HG03457 (cell line): ENCODE measurements at regions not wholly inside any gene's neighbourhood (a gene's known extent, or its start where the extent isn't known, plus 50 kb on each side); places are given as distances from the start of the nearest gene placed in this dataset.

Experiments used
- ATAC-seq: cut with Tn5 transposase; IDR thresholded peaks from one replicate; pipeline ENCODE4 v1.9.1; 2021; ENCODE audit warnings: moderate number of reproducible peaks; ENCODE audit not compliant: unreplicated experiment

DNA sequence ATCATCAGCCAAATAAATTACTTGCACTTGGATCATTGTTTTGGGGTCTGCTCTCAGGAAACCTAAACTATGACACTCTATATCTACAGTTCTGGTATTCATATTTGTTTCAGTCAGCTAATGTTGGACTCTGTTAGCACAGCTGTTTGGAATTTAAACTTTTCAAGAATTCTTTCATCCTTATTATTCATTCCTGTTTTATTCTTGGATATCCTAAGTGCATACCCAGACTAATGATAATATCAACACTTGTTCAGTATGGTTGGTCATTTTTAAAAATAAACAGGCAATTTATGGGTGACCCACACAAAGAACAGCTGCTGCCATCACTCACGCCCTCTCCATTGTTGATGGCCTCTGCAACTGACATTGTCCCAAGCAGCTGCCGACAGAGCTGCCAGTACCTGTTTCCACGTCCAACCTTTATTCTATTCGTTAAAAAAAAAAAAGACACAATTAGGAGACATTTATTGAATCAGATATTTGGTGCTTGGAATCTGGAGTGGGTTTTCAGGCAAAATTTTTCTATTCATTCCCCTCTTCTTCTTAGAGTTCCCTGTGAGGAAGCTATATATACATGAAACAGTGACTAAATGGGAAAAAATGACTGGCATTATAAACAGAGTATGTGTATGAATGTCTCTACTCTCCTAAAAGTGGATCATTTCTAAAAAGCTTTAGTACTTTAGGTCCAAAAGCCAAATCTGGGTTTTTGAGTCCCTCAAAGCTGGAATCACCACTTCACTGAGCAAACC lies 252.1 kb upstream of the NAV3 start:
- ATAC-seq: no peak

DNA sequence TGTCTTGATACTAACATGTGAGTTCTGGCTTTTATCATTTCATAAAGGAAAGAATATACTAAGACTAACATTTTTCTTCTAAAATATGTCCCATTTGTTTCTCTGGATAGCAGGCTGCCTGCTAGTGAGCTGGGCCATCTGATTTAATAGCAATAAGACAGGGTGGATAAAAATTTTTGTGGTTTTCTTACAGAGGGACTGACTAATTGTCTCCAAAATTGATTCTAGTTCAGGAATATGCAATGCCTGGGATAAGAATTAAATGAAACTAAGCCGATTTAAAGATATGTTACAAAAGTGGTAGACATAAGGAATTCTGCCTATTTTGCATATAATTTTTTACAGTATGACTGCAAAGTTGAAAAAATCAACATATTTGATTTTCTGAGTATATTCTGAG lies 252.9 kb upstream of the NAV3 start:
- ATAC-seq: no peak

DNA sequence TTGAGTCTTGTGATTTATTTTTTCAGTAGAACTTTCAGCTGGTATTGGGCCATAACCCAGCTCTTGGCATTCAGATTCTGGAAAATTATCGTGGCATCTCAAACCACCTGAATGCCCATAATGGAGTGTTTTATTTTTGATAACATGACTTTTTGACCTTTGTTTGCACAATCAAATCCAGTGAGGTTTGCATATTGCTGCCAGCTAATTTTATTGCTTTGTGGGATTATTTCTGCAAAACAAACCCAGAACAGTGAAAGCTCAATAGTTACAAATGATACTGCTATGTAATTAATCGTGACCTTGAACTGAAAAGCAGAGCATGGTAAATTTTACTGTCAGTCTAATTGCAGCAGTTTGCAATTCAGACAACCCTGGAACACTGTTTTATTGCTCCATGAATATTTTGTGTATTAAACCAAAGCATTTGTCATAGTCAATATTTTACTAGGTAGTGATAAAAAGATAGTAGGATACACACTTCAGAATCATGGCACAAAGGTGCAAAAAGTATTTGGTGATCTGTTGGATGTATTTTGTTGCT lies 255.2 kb upstream of the NAV3 start:
- no peak for ATAC-seq

DNA sequence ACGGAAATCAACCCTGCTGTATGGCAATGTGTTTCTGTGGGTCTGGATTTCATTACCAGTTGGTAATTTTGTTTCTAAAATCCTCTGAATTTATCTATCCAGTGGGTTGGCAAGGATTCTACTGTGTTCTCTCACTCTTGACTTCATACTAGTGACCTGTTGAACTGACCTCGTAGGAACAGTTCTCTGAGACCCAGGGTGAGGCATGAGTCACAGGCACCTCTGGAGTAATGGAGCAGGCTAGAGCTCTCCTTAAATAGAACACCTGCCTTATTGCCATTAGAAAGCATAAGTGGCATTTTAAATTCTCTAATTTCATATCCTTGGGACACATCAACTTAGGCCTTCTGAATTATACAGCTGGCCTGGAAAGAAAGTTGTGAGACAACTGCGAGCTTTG lies 258.3 kb upstream of the NAV3 start:
- no peak for ATAC-seq

DNA sequence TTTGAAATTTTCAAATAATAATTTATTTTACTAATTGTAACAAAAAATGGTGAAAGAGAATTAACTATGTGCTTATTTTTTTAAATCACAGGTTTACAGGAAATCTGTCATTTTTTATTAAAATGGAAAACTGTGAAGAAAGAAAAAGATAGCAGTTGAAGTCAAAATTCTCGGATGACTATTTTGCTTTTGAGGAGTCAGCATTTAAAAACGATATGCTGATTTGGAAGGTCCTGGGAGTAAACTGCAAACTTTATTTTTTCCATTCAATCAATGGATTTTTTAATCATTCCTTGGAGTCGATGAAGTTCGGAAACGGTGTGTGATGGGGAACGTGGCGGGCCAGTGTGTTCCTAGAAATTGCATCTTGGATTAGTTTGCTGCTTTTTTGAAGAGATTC lies 258.9 kb upstream of the NAV3 start:
- no peak for ATAC-seq

DNA sequence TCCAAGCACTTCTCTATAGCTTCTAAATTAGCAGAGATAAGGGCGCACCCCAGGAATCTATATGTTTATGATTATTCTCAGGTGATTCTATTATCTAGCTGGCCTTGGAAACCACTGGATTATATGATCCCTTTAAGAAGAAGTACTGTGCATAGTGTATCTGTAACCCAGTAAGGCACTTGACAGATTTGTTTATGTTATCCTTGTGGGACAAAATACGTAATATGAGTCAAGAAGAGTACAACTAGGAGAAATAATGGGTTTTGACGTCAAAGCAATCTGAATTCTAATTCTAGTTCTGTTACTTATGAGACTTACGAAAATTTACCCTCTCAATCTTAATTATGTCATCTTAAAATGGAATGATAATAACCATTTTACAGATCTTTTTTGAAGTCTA lies 259.6 kb upstream of the NAV3 start:
- no peak for ATAC-seq

DNA sequence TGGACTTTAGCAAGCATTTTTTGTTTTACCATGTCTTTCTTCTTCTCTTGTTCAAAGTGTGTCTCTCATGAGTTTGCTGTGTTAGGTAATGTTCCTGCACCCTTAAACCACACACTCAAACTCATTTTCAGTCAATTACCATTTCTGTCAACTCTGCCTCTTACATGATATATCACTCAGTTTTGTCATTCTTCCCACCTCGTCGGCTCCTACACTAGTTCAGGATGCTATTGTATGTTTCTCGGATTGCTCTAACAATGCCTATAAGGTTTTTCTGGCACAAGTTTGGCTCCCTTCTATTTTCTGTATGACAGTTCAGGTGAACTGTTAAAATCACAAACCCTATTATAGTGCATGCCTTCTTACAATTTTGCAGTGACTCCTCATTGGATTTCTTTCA lies 260.8 kb upstream of the NAV3 start:
- ATAC-seq: no peak

DNA sequence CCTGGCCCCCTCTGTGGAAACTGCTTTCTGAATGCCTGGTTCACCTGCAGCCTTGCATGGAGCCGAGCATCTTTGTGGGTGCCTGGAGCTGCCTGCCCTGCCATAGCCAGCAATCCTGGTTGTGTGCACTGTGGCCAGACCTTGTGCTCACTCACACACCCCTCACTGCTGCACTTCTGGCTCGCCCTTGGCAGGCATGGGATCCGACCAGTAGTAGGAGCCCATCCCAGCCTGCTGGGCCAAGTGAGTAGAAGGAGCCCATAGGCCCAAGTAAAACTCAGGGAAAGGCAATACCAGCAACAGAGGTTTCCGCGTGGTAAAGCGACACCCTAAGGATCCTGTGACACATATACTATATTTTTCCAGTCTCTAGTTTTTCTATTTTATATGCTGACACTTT lies 270.0 kb upstream of the NAV3 start:
- no peak for ATAC-seq

DNA sequence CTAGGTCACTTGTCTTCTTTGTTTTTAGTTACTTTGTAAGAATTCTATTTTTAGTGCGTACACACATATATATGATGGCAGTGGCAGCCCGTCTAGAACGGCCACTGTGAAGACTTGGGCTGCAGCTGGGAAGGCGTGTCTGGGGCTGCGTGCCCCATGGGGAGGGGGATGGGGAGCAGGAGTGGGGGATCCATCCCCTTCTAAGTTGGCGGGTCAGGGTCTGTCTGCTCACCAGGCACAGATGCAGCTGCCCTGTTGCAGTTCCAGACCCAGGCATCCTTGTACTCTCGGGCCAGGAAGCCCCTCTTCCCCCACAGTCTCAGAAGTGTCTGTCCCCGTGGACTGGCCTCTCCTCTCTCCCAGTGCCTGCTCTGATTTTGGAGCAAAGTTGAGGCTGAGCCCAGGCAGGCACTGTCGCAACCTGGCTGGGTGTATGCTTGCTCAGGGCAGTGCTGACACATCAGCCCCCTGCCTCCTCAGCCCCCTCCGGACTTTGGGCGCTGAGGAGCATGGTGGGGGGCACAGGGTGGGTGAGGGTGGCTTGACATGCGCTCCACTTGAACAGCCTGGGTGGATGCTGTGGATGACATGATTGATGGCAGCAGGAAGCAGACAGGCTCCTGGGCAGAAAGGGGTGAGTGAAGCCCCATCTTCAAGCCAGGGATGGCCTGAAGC lies 271.2 kb upstream of the NAV3 start:
- ATAC-seq: no peak

DNA sequence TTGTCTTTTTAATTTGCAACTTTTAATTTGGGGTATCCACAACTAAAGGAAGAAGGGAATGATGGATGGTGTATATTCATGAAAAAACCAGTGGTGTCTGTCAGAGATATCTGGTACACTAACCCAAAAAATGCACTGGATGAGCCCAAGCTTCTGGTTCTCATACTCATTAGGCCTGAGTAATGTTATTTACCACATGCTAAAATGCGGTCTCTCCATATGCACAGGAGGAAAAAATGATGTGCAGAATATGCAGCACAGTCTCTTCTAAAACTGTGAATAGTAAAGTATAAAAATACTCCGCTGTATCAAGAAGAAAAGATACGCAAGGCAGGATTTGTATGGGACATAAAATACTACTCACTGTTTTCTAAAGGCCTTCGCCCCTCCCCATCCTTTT lies 275.6 kb upstream of the NAV3 start:
- no peak for ATAC-seq

DNA sequence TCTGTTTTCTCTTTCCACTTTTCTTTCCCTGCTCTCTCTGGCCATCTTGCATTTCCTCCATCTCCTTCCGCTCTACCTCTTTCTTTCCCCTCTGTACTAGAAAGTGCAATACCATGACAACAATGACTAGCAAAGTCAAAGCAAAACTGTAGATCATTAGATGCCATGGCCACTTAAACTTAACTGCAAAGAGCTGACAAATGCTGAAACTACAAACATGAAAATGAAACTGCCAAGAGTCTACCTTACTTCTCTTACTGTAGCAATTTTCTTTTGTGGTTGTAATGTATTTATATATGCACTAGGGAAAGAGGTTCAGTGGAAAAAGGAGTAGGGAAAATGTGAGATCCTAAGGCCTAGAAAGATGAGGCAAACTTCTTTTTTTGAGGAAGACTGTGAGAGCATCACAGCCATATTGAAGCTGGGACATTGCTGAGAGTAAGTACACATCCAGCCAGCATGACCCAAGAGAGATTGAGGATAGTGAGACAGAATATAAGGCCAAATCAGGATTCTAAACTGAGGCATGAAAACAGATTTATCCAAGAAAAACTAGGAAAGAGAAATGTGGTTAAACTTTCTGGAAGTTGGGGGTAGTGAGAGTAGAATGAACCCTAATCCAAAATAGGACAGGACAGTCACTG lies 276.6 kb upstream of the NAV3 start:
- ATAC-seq: peak; percentile 100

DNA sequence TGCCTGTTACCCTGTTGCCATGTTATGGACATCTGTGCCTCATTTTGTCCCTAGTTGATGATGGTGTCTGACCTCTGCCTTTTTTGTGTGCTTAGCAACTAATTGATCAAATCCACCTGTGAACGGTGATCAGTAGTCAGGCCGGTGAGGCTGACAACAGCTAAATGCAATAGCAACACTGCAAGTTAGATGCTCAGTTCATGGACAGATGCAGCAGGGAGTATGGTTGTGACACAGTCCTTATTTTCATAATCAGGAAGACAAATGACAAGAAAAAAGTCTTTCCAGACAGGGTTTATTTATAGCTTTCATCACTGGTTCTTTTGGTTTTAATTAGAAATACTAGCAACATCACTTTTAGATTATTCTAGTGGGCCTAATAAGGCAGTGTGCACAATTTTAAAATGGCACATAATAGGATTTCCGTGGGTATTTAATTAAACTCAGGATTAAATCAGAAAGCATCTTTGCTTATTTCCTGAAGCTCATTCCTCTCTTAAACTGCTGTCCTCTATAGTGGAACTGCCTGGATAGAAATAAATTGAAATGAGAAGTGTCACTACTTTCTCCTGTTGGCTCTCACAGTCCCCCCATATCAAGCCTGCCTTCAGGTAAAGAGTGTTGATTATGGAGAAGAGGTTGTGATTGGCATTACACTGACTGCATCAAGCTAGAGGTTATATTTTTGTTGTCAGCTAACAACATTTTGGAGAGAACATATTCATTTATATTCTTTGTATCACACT lies 281.1 kb upstream of the NAV3 start:
- no peak for ATAC-seq

DNA sequence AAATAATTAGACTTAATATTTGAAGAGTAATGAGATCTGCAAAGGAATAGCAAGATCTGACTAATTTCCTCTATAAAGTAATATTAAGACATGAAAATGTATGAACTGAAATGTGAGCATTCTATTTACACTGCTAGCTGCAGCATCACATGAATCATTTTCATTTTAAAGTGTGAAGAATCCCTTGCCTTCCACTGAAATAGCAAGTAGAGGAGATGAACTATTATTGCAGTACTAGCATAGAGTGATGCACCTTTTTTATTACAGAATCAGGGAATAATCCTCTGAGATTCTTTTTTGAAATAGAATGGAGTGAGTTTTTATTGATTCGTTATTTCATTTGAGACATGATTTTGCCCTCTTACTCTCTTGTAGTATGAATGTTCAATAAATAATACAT lies 281.9 kb upstream of the NAV3 start:
- no peak for ATAC-seq

DNA sequence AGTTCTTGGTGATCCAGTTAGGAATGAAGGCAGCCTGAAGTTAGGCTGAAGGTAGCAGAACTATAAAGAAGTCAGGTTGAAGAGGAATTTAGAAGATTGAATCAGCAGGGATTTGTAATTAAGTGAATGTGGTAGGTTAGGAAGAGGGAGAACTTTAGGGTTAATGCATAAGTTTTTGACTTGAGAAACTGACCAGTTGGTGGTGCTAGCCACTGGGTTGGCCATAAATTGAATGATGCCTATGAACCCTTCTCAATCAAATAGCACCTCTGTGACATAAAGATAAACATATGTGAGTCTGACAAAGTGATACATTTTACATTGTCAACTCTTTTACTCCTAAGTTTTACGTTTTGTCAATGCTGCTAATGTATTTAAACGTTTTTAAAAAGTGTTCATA lies 290.6 kb upstream of the NAV3 start:
- ATAC-seq: no peak

DNA sequence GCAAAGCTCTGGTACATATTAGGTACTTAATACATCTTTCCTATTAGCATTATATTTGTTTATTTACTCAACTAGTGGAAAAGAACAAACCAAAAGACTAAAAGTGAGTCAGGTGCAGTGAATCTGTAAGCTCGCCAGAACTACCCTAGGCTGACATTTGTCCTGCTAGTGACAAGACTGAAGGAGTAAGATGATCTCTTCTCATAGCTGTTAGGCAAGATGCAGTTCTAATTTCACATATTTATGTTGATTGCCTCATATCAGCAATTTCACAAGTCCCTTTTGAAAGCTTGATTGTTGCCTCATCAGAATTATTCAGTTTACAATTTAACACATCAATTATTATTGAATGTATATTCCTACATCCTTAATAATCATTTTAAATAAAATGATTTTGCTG lies 293.0 kb upstream of the NAV3 start:
- no peak for ATAC-seq

DNA sequence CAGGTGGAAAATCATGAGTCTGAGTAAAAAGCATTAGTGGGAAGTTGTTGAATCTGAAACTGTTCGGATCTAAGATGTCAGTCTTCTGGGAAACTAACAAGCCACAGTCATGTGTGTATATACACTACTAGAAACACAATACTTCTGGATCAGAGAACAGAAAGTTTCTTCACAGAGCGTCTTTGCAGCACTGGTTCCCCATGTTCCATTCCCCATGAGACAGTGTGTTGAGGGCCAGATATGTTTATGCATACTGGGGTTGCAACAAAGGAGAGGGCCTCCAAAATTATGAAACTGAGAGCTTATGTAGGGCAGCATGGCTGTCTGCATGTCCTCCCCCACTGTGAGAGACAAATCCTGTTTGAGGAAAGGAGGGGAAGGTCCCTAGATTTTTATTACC lies 295.0 kb upstream of the NAV3 start:
- ATAC-seq: no peak

DNA sequence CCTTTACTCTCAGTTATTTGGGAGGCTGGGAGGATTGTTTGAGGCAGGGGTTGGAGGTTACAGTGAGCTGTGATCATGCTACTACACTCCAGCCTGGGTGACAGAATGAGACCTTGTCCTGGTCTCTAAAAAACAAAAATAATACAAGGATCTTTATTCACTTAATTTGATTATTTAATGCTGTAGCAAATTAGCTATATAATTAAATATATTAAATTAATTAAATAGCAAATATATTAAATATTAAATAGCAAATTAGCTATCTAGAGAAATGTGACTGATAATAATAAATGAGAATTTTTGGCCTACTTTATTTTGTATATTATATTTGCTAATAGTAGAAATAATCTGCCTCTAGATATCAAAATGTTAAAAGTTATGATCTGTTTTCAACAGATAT lies 298.8 kb upstream of the NAV3 start:
- ATAC-seq: no peak

DNA sequence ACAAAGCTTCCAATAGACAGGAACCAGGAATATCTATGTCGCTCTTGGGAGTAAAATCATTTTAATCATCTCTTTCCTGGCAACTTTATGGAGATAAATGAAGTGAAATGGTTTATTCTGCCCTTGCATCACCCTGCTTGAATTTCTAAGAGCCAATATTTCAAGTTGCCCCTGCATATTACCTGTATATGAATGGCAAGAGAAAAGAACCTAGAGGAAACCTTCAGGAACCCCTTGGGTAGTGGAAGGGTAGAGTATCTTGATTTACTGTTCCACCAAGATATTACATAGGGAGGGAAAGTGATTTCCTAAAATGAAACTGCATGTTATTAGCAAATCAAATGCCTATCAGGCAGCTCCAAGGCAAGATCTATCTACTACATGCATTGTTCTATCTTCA lies 308.4 kb upstream of the NAV3 start:
- ATAC-seq: no peak

DNA sequence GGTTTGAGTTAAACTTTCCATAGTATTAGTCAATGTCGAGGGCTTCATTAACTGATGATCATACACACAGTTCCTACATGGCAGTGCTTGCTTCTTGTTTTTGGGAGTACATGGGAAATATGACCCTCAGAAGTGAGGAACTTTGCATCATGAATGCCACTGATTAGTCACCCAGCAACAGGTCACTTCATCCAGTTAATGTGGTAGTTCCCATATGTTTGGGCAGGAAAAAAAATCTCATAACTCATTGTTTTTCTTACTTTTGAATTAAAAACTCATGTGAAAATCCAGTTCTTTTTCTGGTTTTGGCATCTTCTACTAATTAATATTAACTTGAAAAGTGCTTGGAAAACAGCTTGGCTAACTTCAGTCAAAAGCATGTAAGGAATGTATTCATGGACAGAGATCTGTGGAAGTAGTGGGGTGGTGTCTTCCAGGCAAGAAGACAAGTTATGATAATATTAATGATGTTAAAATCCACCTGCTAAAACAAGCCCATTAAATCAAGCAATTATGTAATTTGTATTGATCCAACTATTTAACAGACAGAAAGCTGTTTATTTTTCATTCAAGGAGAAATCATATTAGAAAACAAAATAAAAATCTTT lies 309.1 kb upstream of the NAV3 start:
- no peak for ATAC-seq

DNA sequence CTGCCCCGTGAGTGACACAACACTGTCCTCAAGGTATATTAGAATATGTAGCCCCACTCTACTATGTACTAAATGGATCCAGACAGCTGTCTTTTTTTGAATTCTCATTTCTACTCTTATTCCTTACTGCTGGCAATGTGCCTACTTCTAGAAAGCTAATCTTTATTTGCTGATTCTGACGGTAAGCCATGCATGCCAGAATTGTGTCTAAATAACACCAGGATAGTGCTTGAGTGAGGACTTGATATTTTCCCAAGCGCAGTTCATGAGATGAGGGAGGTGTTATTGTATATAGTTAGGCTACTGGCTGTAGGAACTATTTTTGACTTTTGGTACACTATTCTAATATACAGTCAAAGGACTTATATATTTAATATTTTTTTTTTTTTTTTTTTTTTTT lies 316.2 kb upstream of the NAV3 start:
- ATAC-seq: no peak

DNA sequence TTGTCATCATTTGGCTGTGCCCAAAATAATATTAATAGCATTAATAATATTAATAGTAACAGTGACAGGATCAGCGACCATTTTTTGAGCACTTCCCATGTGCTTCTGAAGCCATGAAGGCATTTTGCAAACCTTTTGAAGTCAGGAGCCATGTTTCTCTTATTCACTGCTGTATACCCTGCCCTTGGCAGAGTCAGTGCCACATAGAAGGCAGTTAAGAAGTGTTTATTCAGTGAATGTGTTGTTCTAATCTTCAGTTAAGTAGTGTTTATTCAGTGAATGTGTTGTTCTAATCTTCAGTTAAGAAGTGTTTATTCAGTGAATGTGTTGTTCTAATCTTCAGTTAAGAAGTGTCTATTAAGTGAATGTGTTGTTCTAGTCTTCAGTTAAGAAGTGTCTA lies 319.7 kb upstream of the NAV3 start:
- no peak for ATAC-seq
